ENCODE measurements at regions not wholly inside any gene's neighbourhood (a gene's known extent, or its start where the extent isn't known, plus 50 kb on each side); places are given as distances from the start of the nearest gene placed in this dataset.

DNA sequence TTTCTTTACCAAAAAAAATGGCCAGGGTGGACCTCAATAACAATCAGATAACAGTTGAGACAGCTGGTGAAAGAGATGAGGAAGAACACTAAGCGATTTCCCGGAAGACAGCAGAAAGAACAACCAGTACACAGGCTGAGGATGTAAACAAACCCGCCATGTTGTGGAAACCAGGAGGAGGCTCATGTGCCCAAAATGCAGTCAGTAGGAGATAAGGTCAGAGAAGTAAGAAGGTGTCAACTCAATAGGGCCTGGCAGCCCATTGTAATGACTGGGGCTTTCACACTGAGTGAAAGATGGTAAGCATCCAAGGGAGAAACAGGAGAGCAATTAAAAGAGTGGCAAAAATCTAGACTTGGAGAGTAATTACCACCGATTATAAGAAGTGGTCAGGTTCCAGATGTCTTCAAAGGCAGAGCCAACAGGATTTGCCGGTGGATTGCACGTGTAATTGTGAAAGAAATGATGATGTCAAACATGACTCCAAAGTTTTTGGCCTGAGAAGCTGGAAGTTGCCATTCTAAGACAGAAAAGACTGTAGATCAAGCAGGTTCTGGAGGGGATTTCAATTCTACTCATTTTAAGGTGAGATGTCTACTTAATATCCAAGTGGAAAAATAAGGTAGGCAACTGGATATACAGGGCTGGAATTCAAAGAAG lies 77.7 kb upstream of the CYP1B1 start (continued):
- TF ChIP-seq, protein P1, sequence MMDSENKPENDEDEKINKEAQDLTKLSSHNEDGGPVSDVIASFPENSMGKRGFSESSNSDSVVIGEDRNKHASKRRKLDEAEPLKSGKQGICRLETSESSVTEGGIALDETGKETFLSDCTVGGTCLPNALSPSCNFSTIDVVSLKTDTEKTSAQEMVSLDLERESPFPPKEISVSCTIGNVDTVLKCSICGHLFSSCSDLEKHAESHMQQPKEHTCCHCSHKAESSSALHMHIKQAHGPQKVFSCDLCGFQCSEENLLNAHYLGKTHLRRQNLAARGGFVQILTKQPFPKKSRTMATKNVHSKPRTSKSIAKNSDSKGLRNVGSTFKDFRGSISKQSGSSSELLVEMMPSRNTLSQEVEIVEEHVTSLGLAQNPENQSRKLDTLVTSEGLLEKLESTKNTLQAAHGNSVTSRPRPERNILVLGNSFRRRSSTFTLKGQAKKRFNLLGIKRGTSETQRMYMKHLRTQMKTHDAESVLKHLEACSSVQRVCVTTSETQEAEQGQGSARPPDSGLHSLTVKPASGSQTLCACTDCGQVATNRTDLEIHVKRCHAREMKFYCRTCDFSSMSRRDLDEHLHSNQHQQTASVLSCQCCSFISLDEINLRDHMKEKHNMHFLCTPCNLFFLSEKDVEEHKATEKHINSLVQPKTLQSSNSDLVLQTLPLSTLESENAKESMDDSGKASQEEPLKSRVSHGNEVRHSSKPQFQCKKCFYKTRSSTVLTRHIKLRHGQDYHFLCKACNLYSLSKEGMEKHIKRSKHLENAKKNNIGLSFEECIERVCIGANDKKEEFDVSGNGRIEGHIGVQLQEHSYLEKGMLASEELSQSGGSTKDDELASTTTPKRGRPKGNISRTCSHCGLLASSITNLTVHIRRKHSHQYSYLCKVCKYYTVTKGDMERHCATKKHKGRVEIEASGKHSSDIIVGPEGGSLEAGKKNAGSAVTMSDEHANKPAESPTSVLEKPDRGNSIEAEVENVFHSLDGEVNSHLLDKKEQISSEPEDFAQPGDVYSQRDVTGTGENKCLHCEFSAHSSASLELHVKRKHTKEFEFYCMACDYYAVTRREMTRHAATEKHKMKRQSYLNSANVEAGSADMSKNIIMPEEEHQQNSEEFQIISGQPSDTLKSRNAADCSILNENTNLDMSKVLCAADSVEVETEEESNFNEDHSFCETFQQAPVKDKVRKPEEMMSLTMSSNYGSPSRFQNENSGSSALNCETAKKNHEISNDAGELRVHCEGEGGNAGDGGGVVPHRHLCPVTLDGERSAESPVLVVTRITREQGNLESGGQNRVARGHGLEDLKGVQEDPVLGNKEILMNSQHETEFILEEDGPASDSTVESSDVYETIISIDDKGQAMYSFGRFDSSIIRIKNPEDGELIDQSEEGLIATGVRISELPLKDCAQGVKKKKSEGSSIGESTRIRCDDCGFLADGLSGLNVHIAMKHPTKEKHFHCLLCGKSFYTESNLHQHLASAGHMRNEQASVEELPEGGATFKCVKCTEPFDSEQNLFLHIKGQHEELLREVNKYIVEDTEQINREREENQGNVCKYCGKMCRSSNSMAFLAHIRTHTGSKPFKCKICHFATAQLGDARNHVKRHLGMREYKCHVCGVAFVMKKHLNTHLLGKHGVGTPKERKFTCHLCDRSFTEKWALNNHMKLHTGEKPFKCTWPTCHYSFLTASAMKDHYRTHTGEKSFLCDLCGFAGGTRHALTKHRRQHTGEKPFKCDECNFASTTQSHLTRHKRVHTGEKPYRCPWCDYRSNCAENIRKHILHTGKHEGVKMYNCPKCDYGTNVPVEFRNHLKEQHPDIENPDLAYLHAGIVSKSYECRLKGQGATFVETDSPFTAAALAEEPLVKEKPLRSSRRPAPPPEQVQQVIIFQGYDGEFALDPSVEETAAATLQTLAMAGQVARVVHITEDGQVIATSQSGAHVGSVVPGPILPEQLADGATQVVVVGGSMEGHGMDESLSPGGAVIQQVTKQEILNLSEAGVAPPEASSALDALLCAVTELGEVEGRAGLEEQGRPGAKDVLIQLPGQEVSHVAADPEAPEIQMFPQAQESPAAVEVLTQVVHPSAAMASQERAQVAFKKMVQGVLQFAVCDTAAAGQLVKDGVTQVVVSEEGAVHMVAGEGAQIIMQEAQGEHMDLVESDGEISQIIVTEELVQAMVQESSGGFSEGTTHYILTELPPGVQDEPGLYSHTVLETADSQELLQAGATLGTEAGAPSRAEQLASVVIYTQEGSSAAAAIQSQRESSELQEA (IDR thresholded peaks at IDR 0.05; ENCODE audit: low read depth) = no peak
- TF ChIP-seq E2F3 (CRISPR knock-in tag; IDR thresholded peaks at IDR 0.05) (no peak), CBX2 (IDR thresholded peaks at IDR 0.05; ENCODE audit: insufficient read depth, low read length, poor library complexity, severe bottlenecking) (no peak)
- TF ChIP-seq, protein P2, sequence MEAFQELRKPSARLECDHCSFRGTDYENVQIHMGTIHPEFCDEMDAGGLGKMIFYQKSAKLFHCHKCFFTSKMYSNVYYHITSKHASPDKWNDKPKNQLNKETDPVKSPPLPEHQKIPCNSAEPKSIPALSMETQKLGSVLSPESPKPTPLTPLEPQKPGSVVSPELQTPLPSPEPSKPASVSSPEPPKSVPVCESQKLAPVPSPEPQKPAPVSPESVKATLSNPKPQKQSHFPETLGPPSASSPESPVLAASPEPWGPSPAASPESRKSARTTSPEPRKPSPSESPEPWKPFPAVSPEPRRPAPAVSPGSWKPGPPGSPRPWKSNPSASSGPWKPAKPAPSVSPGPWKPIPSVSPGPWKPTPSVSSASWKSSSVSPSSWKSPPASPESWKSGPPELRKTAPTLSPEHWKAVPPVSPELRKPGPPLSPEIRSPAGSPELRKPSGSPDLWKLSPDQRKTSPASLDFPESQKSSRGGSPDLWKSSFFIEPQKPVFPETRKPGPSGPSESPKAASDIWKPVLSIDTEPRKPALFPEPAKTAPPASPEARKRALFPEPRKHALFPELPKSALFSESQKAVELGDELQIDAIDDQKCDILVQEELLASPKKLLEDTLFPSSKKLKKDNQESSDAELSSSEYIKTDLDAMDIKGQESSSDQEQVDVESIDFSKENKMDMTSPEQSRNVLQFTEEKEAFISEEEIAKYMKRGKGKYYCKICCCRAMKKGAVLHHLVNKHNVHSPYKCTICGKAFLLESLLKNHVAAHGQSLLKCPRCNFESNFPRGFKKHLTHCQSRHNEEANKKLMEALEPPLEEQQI (IDR thresholded peaks at IDR 0.05) = no peak

Measured in K562 (cell line).